ENCODE measurements at regions not wholly inside any gene's neighbourhood (a gene's known extent, or its start where the extent isn't known, plus 50 kb on each side); places are given as distances from the start of the nearest gene placed in this dataset.

GRCh38 chr7:25738528-25738927 lies 413.5 kb upstream of the NFE2L3 start:
- TF ChIP-seq CTCF (IDR thresholded peaks at IDR 0.05) (no peak), POLR2A (IDR thresholded peaks at IDR 0.05) (no peak)
